Globus pallidus (tissue), 1 donor: ENCODE measurements at regions not wholly inside any gene's neighbourhood (a gene's known extent, or its start where the extent isn't known, plus 50 kb on each side); places are given as distances from the start of the nearest gene placed in this dataset.
A peak's percentile ranks its signal among the peaks of the same experiment; 100 is the strongest.

Experiments used
- DNase-seq: peaks from one replicate; pipeline ENCODE4 v3.0.0-alpha.2; 2015; ENCODE audit warnings: low spot score

GRCh38 chr19:31223740-31224534 lies 125.3 kb downstream of the TSHZ3 start:
- no peak for DNase-seq

GRCh38 chr19:31220540-31220939 lies 128.7 kb downstream of the TSHZ3 start:
- peak; percentile 7 for DNase-seq

GRCh38 chr19:31214997-31215396 lies 134.2 kb downstream of the TSHZ3 start:
- no peak for DNase-seq

- no peak for DNase-seq
Observed at GRCh38 chr19:31214086-31214485, 135.2 kb downstream of the TSHZ3 start.

- no peak for DNase-seq
Observed at GRCh38 chr19:31211088-31211487, 138.1 kb downstream of the TSHZ3 start.

- DNase-seq: no peak
Observed at GRCh38 chr19:31205887-31206518, 143.2 kb downstream of the TSHZ3 start.

GRCh38 chr19:31204115-31204514 lies 145.1 kb downstream of the TSHZ3 start:
- no peak for DNase-seq

GRCh38 chr19:31185261-31185660 lies 164.0 kb downstream of the TSHZ3 start:
- no peak for DNase-seq

GRCh38 chr19:31181535-31181934 lies 167.7 kb downstream of the TSHZ3 start:
- DNase-seq: no peak

- DNase-seq: no peak
Observed at GRCh38 chr19:31180907-31181306, 168.3 kb downstream of the TSHZ3 start.

GRCh38 chr19:31179471-31179852 lies 169.8 kb downstream of the TSHZ3 start:
- no peak for DNase-seq

- no peak for DNase-seq
Observed at GRCh38 chr19:31178833-31179470, 170.3 kb downstream of the TSHZ3 start.

- DNase-seq: no peak
Observed at GRCh38 chr19:31177246-31177645, 172.0 kb downstream of the TSHZ3 start.

GRCh38 chr19:31175564-31176348 lies 173.5 kb downstream of the TSHZ3 start:
- DNase-seq: no peak

- no peak for DNase-seq
Observed at GRCh38 chr19:31174948-31175347, 174.3 kb downstream of the TSHZ3 start.

GRCh38 chr19:31173991-31174390 lies 175.2 kb downstream of the TSHZ3 start:
- no peak for DNase-seq

- no peak for DNase-seq
Observed at GRCh38 chr19:31171936-31172335, 177.3 kb downstream of the TSHZ3 start.

- DNase-seq: no peak
Observed at GRCh38 chr19:31170046-31170445, 179.2 kb downstream of the TSHZ3 start.

GRCh38 chr19:31168106-31168625 lies 181.1 kb downstream of the TSHZ3 start:
- DNase-seq: no peak

GRCh38 chr19:31167690-31168089 lies 181.5 kb downstream of the TSHZ3 start:
- DNase-seq: no peak

- no peak for DNase-seq
Observed at GRCh38 chr19:31166206-31166605, 183.0 kb downstream of the TSHZ3 start.

- no peak for DNase-seq
Observed at GRCh38 chr19:31164791-31165251, 184.4 kb downstream of the TSHZ3 start.
